ENCODE measurements at regions not wholly inside any gene's neighbourhood (a gene's known extent, or its start where the extent isn't known, plus 50 kb on each side); places are given as distances from the start of the nearest gene placed in this dataset.

- H3K9me3 Mint-ChIP-seq (ENCODE audit: low read depth): peaks cover 11% of the 10 kb centered on the region
Measured at GRCh38 chr17:14498812-14499211, 197.9 kb downstream of the HS3ST3B1 start.

GRCh38 chr17:14494161-14494560 lies 193.3 kb downstream of the HS3ST3B1 start:
- TF ChIP-seq CTCF (IDR thresholded peaks at IDR 0.05; ENCODE audit: unreplicated experiment): no peak
- H3K27me3 Mint-ChIP-seq: no peaks in the 10 kb centered on the region
- H3K27ac Mint-ChIP-seq: no peak overlapping the region
- peaks cover 16% of the 10 kb centered on the region for H3K9me3 Mint-ChIP-seq (ENCODE audit: low read depth)
- DNase-seq (ENCODE audit: low spot score, unreplicated experiment): no peak
- peaks cover under 1% of the 10 kb centered on the region for H3K4me1 Mint-ChIP-seq (ENCODE audit: low read depth)
- no peak overlapping the region for H3K4me3 Mint-ChIP-seq (ENCODE audit: low read depth)
- H3K36me3 Mint-ChIP-seq (ENCODE audit: insufficient read depth): no peaks in the 10 kb centered on the region

More at GRCh38 chr17:14498812-14499211, 197.9 kb downstream of the HS3ST3B1 start:
- Mint-ChIP-seq H3K36me3 (ENCODE audit: insufficient read depth) (no peaks in the 10 kb centered on the region), H3K27ac (no peak overlapping the region), H3K4me3 (ENCODE audit: low read depth) (no peak overlapping the region), H3K4me1 (ENCODE audit: low read depth) (no peaks in the 10 kb centered on the region), H3K27me3 (peaks cover 2% of the 10 kb centered on the region)
- no peak for TF ChIP-seq CTCF (IDR thresholded peaks at IDR 0.05; ENCODE audit: unreplicated experiment)
- no peak for DNase-seq (ENCODE audit: low spot score, unreplicated experiment)

- no peaks in the 10 kb centered on the region for H3K36me3 Mint-ChIP-seq (ENCODE audit: insufficient read depth)
- H3K9me3 Mint-ChIP-seq (ENCODE audit: low read depth): peaks cover 10% of the 10 kb centered on the region
- no peak overlapping the region for H3K4me3 Mint-ChIP-seq (ENCODE audit: low read depth)
- no peak for TF ChIP-seq CTCF (IDR thresholded peaks at IDR 0.05; ENCODE audit: unreplicated experiment)
- H3K27ac Mint-ChIP-seq: no peak overlapping the region
- DNase-seq (ENCODE audit: low spot score, unreplicated experiment): no peak
- H3K4me1 Mint-ChIP-seq (ENCODE audit: low read depth): peaks cover 2% of the 10 kb centered on the region
- H3K27me3 Mint-ChIP-seq: no peaks in the 10 kb centered on the region
Measured at GRCh38 chr17:14489986-14490385, 189.1 kb downstream of the HS3ST3B1 start.

- Mint-ChIP-seq H3K36me3 (ENCODE audit: insufficient read depth) (no peaks in the 10 kb centered on the region), H3K9me3 (ENCODE audit: low read depth) (peaks cover 5% of the 10 kb centered on the region), H3K27ac (no peak overlapping the region), H3K4me1 (ENCODE audit: low read depth) (peaks cover 2% of the 10 kb centered on the region), H3K4me3 (ENCODE audit: low read depth) (no peak overlapping the region), H3K27me3 (no peaks in the 10 kb centered on the region)
- TF ChIP-seq CTCF (IDR thresholded peaks at IDR 0.05; ENCODE audit: unreplicated experiment): no peak
- no peak for DNase-seq (ENCODE audit: low spot score, unreplicated experiment)
Measured at GRCh38 chr17:14488958-14489550, 188.2 kb downstream of the HS3ST3B1 start.

- Mint-ChIP-seq H3K36me3 (ENCODE audit: insufficient read depth) (no peaks in the 10 kb centered on the region), H3K27me3 (no peaks in the 10 kb centered on the region), H3K4me1 (ENCODE audit: low read depth) (peaks cover 2% of the 10 kb centered on the region), H3K27ac (no peak overlapping the region), H3K4me3 (ENCODE audit: low read depth) (no peak overlapping the region), H3K9me3 (ENCODE audit: low read depth) (peaks cover 5% of the 10 kb centered on the region)
- DNase-seq (ENCODE audit: low spot score, unreplicated experiment): no peak
- TF ChIP-seq CTCF (IDR thresholded peaks at IDR 0.05; ENCODE audit: unreplicated experiment): no peak
Measured at GRCh38 chr17:14487068-14487467, 186.2 kb downstream of the HS3ST3B1 start.
